Hematopoietic multipotent progenitor cell treated with erythropoietin and hydrocortisone succinate and interleukin-3 and kit ligand, for 15 days (in vitro differentiated cells): ENCODE measurements at regions not wholly inside any gene's neighbourhood (a gene's known extent, or its start where the extent isn't known, plus 50 kb on each side); places are given as distances from the start of the nearest gene placed in this dataset.
"Not testable (repeated sequence)": the region's sequence is repeated elsewhere in the genome, so short reads cannot be mapped to it uniquely, and the experiment has no call there.

Source experiments
- DNase-seq: peaks from one replicate; pipeline ENCODE4 v3.0.0-alpha.2; 2015; ENCODE audit warnings: low spot score

DNA sequence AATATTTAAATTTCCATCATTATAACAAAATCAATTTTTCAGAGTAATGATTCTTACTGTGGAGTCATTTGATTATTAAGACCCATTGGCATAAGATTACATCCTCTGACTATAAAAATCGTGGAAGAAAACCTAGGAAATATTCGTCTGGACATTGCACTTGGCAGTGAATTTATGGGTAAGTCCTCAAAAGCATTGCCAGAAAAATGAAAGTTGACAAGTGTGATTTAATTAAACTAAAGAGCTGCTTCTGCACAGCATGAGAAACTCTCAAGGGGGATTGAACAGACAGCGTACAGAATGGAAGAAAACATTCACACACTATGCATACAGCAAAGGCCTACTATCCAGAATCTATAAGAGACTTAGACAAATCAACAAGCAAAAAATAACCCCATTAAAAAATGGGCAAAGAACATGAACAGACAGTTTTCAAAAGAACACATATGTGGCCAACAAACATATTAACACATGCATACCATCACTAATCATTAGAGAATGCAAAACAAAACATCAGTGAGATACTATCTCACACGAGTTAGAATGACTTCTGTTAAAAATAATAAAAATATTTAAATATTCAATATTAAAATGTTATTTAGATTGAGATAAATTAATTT, 111.4 kb downstream of the CCDC74A start:
- DNase-seq, result not testable (repeated sequence)

DNA sequence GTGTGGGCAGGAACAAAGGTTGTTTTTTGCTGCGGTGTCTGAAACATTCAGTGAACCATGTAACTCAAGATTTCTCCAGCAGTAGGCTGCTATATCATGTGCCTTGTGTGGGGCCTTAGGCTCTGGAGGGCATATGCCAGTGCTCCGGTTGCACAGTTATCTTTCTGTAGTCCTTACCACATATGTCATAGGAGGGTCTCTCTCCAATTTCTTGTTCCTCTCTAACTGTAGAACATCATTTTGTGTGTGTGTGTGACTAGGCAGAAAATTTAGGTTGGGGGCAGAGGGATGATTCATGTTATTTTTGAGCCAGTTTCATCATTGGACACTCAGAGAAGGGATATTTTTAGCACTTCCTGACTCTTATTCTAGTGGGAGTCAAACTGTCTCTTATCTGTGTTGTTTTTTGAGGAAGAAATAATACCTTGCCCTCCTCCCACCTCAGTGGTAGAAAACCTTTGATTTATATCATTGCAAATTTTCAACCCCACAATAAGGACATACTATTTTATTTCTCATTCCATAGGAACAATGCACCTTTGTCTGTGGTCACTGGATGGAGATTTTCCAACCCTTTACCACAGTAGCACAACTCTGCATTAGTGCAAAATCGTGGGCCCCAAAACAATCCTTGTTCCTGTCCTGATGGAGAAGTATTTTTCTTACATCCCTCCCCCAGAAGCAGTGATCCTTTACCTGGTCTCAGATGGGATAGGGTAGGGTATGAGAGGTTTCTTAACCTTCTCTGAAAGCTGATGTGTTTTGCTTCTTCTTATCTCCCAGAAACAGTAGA, 113.9 kb downstream of the CCDC74A start:
- no peak for DNase-seq

DNA sequence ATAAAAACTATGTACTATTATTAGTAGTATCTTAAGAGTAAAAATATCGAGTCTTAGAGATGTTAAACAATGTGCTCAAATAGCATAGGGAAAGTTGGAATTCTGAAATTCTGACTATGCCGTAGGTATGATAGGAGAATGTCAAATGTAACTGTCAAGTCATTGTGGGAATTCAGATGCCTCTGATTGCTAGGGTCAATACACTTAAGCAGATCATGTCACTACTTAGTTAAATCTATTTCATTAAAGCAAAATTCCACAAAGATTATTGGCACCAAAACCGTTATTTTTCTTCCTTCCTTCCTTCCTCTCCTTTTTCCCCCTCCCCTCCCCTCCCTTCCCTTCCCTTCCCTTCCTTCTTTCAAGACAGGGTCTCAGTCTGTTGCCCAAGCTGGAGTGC, 115.5 kb downstream of the CCDC74A start:
- DNase-seq, result not testable (repeated sequence)

DNA sequence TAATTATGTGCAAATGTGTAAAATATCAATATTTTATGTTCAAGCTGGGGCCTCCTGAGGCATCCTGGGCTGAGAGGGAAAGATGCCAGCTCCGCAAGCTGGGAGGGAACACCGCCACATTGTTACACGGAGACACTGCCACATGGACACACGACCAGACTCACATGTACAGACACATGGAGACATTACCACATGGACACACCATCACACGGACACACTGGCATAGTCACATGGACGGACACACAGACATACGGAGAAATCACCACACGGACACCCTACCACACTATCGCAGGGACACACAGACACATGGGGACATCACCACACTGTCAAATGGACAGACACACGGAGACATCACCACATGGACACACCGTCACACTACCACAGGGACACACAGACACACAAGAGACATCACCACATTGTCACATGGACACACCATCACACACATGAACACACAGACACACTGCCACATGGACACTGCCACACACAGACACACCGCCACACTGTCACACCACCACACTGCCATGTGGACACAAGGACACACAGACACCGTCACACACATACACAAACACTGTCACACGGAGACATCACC, 117.6 kb downstream of the CCDC74A start:
- no peak for DNase-seq

DNA sequence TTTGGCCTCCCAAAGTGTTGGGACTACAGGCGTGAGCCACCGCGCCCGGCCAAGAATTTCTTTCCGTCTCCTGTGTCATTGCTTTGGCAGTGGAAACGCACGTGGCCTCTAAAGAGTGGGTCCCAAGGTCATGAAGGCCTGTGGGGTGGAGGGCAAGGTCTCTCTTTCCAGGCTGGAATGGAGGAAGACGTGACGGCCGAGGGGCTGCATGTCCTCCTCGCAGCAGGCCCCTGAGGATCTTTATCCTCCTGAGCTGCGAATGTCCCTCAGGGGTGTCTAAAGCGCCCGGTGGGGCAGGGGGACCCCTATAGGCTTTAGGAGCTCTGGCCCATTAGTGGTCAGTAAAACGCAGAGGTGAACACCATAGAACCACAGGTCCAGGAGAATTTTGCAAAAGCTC, 118.5 kb downstream of the CCDC74A start:
- not testable (repeated sequence) for DNase-seq

DNA sequence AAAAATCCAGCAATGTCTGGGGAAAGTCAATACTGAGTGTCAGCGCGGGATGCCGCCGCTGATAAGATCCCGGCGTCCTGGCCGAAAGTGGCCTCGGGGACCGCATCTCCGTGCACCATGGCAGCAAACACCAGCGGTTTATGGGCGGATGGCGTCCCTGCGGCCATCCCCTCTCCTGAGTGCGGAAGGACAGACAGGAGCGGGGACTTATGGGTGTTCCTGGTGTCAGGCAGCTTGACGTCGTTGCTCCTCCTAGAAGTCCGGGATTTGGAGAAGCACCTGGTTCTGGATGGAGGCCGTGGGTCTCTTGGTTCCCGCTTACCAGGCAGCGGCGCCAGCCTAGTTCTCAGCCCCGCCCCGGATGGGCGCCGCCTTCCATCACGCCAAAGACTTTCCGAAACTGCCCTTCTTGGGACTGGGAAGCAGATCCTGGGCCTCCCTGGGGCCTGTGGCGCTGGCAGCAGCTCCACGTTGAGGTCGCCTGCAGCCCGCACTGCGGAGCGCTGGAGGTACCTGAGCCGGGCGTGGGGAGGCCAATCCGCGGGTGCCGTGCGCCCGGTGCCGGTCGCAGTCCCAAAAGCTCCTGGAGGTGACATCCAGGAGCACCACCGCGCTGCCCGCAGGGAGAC, 119.1 kb downstream of the CCDC74A start:
- no peak for DNase-seq

DNA sequence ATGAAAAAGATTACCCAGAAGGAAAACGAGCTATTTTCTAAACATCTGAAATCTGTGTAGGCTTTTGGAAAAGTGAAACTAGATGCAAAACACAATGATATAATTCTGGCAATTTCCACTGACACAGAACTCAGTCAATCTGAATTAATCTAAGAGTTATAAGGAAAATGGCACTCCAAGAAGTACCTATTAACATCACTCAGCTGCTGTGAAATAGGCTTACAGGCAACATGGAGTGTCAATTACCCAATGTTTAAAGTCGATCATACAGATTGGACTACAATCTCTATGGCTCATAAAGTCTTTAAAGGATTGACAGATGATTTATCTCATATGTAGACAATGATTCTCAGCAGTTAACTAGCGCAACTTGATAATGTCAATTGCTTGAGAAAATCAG, 120.9 kb downstream of the CCDC74A start:
- not testable (repeated sequence) for DNase-seq

DNA sequence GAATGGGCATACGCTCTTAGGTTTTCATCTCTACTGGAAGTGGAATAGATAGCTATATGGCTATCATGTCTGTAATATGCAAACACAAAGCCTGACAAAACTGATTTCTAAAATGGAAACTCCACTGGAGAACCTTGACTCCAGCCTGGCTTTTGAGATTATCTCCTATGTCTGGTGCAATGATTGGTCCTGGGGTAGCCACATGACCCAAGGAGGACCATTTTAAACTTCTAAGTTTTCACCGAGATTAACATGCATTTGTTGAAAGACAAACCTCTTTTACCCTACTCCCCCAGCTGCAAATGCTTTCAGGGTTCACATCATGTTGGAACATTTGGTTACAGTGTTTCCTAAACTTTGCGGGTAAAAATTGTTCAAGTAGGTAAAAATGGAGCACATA, 124.6 kb downstream of the CCDC74A start:
- DNase-seq, result not testable (repeated sequence)

DNA sequence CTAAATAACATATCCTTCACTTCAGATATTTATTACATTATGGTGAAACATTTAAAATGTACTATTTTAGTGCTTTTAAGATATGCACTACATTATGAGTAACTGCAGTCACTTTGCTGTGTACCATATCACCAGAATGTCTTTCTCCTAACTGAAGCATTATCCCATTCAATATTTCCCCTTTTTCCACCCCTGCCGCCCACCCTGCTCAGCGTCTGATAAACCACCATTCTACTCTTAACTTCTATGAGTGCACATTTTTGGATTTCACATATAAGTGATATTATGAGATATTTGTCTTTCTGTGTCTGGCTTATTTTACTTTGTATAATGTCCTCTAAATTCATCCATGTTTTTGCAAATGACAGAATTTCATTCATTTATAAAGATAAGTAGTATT, 126.4 kb downstream of the CCDC74A start:
- not testable (repeated sequence) for DNase-seq

DNA sequence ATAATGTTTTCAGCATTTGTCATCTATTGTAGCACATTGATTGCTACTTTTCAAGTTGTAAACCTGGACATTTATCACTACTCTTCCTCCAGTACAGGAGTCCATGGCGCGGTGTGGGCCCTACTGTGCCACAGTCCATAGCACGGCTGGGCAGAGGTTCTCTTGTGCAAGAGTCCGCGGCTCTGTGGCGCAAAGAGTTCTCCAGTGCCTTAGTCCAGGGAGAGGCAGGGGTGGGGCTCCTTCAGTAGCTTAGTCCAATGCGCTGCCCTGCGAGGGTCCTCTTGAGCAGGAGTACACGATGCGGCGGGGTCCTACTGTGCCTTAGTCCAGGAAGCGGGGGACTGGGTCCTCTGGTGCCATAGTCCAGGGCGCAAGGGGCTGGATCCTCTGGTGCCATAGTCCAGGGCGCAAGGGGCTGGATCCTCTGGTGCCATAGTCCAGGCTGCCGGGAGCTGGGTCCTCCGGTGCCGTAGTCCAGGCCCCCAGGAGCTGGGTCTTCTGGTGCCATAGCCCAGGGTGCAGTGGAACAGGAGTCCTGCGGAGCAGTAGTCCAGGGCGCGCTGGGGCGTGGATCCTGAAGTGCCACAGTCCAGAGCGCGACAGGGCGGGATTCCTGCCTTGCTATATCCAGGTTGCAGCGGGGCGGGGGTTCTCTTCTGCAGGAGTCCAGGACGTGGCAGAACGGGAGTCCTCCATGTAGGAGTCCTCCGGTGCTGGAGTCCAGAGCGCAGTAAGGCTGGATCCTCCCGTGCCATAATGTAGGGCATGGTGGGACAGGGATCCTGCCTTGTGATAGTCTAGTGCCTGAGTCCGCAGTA, 129.3 kb downstream of the CCDC74A start:
- DNase-seq, result no peak

DNA sequence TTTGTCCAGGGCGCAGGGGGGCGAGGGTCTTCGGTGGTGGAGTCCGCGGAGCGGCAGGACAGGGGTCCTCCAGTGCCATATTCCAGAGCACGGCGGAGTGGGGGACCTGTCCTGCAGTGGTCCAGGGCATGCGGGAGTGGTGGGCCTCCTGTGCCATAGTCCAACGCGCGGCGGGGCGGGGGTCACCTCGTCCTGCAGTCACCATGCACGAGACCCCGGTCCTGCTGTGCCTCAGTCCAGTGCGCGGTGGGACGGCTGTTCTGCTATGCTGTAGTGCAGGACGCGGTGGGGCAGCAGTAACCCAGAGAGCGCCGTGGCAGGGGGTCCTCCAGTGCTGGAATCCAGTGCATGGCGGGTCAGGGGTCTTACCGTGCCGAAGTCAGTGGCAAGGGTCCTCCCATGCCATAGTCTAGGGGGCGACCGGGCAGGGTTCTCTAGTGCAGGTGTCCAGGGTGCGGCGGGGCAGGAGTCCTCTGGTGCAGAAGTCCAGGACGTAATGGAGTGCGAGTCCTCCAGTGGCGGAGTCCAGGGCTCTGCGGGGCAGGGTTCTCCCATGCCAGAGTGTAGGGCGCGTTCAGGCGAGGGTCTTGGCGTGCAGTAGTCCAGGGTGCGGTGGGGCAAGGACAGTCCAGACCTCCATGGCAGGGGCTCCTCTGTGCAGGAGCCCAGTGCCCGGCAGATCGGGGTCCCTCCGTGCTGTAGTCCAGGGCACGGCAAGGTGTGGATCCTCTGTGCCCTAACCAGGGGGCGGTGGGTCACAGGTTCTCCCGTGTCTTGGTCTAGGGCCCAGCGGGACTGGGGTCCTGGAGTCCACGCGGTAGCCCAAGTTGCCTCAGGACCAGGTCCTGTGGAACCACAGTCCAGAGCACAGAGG, 130.4 kb downstream of the CCDC74A start:
- no peak for DNase-seq

DNA sequence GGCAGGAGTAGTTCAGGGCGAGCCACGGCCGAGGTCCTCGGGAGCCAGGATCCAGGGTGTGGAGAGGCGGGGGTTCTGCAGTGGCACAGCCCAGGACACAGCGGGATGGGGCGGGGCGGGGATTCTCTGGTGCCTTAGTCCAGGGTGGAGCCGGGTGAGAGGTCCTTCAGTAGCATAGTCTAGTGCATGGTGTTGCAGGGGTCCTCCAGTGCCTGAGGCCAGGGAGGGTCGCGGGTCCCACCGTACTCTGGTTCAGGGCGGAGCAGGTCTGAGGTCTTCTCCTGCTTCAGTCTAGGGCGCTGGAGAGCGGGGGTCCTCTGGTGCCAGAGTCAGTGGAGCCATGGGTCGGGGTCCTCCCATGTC, 131.1 kb downstream of the CCDC74A start:
- no peak for DNase-seq

DNA sequence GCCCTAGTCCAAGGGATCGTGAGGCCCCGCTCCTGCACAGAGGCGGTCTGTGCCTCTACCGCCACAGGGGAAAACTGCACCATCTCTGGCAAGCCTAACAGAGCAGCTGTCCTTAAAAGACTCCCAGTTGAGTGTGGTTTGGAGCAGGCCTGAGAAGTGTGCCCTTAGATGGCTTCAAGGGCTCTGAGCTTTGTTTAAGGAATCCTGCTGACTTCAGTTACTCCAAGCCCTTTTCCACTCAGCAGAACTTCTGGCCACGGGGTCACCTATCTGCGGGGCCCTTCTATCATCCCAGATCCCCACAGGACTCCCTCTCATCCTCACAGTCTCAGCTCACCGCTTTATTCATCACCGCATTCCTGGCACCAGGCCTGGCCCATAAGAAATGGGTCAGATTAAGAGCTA, 131.5 kb downstream of the CCDC74A start:
- no peak for DNase-seq

DNA sequence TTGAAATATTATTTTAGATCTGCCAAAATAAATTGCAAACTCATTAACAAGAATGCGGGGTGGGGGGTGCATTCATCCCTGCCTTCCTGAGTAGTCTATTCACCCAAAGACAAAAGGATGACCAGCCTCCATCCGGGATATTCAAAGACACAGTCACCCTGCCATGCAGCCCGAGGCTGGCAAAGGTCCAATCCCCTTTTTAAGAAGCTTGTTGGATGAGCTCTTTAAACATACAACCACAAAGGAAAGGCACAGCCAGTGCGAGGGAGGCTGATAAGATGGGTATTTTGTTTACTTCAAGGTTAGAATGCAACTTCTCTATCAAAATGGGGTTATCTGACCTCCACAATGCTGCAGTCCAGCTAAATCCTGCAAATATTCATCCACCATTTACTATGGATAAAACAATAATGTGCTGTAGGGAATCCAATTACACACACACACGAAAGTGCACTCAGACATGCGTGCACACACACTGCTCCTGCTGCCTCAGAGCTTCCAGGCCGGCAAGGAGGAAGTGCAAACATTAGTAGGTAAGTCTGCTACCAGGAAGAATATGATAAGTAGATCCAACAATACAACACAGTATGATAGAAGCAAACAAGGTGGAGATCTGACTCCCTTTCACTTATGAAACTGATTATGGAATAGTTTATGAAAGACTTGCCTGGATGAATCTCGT, 133.6 kb downstream of the CCDC74A start:
- not testable (repeated sequence) for DNase-seq

DNA sequence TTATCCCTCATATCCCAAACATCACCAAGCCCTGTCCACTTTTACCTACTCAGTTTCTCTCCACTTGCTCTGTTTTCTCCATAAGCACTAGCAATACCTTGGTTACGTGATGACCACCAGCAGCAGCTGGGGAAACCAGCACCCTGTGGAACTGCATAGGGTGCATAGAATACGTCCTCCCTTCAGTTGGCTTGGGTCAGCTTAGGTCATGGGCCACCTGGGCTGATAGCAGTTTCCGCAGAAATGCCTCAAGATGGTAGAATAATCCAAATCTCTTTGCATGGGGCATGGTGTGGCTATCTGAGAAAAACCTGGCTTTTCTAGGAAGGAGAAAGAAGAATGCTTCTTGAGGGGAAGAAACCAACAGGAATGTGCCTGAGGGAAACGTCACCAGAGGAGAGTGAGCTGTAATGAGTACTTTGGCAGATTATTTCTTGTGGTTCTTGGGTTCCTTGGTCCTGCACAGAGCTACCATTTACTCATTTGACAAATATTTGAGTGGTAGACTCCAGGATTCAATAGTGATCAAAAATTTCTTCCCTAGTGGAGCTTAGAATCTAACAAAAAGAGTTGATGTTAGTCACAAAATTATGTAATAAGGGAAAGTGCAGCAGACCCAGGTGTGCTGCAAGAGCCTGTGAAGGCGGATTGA, 134.3 kb downstream of the CCDC74A start:
- not testable (repeated sequence) for DNase-seq

DNA sequence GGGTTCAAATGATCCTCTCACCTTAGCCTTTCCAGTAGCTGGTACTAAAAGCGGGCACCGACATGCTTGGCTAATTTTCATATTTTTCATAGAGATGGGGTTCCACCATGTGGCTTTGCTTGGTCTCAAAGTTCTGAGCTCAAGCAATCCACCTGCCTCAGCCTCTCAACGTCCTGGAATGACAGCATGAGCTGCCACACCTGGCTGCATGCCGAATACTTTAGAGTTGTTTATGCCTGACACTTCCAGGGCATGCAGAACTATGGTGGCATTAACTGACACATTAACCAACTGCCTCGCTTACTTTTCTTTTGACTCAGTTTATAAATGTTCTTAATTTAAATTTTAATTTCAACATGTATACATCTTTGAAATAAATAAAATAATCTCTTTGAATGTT, 135.8 kb downstream of the CCDC74A start:
- not testable (repeated sequence) for DNase-seq

DNA sequence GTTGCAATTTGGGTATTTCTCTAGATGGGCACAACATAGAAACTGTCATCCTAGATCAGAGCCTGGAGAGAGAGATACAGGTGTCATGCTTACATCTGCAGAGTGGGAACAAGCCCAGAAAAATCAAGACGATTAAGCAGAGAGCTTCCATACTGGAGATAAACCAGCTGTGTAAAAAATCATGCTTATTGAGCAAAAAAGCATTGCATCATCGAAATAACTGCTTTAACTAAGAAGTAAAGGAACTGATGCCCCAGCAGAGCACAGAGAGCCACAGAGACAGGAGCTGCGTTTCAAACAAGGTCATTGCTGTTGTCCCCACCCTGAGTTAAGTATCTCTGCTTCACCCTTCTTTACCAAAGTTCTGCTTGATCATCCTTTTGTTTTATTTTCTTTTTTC, 138.0 kb downstream of the CCDC74A start:
- DNase-seq, result not testable (repeated sequence)

DNA sequence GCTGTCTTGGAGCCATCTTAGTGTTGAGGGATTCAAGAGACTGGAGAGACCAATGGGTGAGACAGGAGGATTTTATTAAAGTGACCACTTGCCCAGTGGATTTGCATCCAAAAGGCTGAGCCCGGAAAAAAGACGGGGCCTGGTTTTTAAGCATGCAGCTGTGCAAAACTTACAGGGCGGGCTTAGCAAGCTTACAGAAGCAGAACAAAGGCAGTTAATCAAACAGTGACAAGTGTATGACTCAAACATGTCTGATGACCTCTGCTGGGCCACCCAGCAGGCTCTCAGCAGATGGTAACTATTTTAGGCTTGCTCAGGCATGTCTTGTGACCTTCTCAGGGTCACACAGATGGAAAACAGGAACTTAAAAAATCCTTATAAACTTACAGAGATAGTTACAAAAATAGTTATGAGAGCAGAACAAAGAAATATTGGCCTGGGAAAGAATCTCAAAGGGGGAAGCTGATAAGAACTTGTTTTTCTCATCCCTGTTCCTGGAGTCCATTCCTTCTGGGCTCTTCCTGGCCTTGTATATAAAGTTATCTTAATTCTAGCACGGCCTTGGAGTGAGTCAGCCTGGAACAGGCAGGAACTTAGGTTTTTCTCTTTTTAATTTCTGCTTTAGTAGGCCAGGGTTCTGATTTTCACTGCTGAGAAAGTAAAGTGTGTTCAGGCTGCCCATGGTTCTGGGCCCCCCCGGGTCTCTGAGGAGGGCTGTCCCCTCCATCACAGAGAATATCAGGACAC, 141.3 kb downstream of the CCDC74A start:
- DNase-seq, result not testable (repeated sequence)

DNA sequence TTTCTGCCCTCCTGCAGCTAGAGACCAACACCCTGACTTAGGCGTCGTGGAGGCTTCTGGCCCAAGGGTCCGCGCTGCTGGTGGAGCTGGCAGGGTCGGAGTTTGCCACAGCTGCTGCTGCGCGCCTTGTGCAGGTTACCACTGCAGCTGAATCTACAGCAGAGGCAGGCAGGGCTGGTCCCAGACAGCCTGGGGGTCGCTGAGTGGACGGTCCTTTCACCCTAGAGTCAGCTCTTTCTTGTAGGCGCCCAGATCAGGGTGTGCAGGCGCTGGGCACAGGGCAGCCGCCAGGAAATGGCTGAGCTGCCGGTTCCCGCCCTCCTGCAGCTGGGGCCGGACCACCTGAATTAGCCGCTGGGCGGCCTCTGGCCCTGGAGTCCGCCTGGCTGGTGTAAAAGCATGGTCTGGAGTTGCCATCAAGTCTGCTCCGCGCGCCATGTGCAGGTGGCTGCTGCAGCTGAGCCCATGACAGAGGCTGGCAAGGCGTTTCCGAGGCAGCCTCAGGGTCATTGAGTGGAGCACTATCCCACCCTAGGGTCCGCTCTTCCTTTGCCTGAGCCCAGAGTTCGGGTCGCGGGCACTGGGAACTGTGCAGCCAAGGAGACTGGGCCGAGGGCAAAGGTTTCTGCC, 144.3 kb downstream of the CCDC74A start:
- not testable (repeated sequence) for DNase-seq
